ENCODE measurements at regions not wholly inside any gene's neighbourhood (a gene's known extent, or its start where the extent isn't known, plus 50 kb on each side); places are given as distances from the start of the nearest gene placed in this dataset.

DNA sequence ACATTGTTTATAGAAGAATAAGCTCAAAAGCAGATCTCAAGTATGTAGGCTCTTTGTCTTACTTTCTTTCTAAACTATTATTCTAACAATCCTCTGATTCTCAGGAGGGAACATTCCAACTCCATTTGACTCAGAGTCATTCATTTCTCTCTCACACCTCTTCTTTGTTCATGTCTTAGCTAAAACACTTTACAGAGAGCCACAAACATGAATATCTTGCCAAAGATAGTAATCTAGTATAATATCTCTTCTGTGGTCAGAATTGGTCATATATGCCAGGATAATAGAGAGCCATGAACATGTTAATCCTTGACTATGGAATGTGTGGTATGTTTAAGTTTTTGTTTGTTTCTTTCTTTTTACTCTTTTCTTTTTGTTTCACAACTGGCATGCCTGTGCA is 456.0 kb upstream of the PTCHD4 start:
- TF ChIP-seq EGR1 (IDR thresholded peaks at IDR 0.05; ENCODE audit: low read depth in 2 of 2), result no peak
- no peak for TF ChIP-seq HNF4G (IDR thresholded peaks at IDR 0.05)
- no peak for TF ChIP-seq HNF4A (conservative IDR thresholded peaks at IDR 0.05)
- TF ChIP-seq, protein P1, sequence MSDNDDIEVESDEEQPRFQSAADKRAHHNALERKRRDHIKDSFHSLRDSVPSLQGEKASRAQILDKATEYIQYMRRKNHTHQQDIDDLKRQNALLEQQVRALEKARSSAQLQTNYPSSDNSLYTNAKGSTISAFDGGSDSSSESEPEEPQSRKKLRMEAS (IDR thresholded peaks at IDR 0.05), result no peak
- TF ChIP-seq, protein P2, sequence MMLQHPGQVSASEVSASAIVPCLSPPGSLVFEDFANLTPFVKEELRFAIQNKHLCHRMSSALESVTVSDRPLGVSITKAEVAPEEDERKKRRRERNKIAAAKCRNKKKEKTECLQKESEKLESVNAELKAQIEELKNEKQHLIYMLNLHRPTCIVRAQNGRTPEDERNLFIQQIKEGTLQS (IDR thresholded peaks at IDR 0.05), result no peak
- no peak for TF ChIP-seq JUND (IDR thresholded peaks at IDR 0.05)
- TF ChIP-seq, protein P3, sequence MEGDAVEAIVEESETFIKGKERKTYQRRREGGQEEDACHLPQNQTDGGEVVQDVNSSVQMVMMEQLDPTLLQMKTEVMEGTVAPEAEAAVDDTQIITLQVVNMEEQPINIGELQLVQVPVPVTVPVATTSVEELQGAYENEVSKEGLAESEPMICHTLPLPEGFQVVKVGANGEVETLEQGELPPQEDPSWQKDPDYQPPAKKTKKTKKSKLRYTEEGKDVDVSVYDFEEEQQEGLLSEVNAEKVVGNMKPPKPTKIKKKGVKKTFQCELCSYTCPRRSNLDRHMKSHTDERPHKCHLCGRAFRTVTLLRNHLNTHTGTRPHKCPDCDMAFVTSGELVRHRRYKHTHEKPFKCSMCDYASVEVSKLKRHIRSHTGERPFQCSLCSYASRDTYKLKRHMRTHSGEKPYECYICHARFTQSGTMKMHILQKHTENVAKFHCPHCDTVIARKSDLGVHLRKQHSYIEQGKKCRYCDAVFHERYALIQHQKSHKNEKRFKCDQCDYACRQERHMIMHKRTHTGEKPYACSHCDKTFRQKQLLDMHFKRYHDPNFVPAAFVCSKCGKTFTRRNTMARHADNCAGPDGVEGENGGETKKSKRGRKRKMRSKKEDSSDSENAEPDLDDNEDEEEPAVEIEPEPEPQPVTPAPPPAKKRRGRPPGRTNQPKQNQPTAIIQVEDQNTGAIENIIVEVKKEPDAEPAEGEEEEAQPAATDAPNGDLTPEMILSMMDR (IDR thresholded peaks at IDR 0.05; ENCODE audit: low read depth, low read length, missing input control), result no peak
- no peak for TF ChIP-seq FOXA2 (IDR thresholded peaks at IDR 0.05)
- no peak for TF ChIP-seq RXRA (IDR thresholded peaks at IDR 0.05)
- no peak for TF ChIP-seq FOXA1 (IDR thresholded peaks at IDR 0.05)
- TF ChIP-seq TAF1 (conservative IDR thresholded peaks at IDR 0.05), result no peak
- TF ChIP-seq, protein P4, sequence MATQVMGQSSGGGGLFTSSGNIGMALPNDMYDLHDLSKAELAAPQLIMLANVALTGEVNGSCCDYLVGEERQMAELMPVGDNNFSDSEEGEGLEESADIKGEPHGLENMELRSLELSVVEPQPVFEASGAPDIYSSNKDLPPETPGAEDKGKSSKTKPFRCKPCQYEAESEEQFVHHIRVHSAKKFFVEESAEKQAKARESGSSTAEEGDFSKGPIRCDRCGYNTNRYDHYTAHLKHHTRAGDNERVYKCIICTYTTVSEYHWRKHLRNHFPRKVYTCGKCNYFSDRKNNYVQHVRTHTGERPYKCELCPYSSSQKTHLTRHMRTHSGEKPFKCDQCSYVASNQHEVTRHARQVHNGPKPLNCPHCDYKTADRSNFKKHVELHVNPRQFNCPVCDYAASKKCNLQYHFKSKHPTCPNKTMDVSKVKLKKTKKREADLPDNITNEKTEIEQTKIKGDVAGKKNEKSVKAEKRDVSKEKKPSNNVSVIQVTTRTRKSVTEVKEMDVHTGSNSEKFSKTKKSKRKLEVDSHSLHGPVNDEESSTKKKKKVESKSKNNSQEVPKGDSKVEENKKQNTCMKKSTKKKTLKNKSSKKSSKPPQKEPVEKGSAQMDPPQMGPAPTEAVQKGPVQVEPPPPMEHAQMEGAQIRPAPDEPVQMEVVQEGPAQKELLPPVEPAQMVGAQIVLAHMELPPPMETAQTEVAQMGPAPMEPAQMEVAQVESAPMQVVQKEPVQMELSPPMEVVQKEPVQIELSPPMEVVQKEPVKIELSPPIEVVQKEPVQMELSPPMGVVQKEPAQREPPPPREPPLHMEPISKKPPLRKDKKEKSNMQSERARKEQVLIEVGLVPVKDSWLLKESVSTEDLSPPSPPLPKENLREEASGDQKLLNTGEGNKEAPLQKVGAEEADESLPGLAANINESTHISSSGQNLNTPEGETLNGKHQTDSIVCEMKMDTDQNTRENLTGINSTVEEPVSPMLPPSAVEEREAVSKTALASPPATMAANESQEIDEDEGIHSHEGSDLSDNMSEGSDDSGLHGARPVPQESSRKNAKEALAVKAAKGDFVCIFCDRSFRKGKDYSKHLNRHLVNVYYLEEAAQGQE (IDR thresholded peaks at IDR 0.05), result no peak
- TF ChIP-seq YY1 (IDR thresholded peaks at IDR 0.05), result no peak
- no peak for TF ChIP-seq NR2F2 (IDR thresholded peaks at IDR 0.05)
- TF ChIP-seq RAD21 (IDR thresholded peaks at IDR 0.05), result no peak
- TF ChIP-seq SP1 (IDR thresholded peaks at IDR 0.05), result no peak
- TF ChIP-seq GABPA (IDR thresholded peaks at IDR 0.05 in 1 of 2, conservative IDR thresholded peaks at IDR 0.05 in 1 of 2), result no peak
- TF ChIP-seq, protein P5, sequence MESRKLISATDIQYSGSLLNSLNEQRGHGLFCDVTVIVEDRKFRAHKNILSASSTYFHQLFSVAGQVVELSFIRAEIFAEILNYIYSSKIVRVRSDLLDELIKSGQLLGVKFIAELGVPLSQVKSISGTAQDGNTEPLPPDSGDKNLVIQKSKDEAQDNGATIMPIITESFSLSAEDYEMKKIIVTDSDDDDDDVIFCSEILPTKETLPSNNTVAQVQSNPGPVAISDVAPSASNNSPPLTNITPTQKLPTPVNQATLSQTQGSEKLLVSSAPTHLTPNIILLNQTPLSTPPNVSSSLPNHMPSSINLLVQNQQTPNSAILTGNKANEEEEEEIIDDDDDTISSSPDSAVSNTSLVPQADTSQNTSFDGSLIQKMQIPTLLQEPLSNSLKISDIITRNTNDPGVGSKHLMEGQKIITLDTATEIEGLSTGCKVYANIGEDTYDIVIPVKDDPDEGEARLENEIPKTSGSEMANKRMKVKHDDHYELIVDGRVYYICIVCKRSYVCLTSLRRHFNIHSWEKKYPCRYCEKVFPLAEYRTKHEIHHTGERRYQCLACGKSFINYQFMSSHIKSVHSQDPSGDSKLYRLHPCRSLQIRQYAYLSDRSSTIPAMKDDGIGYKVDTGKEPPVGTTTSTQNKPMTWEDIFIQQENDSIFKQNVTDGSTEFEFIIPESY (IDR thresholded peaks at IDR 0.05), result no peak
- H3K27ac ChIP-seq (ENCODE audit: low read depth in 1 of 2, low read length in 2 of 2), result no peak overlapping the region
- no peaks in the 10 kb centered on the region for H3K36me3 ChIP-seq (ENCODE audit: control insufficient read depth in 4 of 4, insufficient read depth in 3 of 4, low read depth in 1 of 4, low read length in 3 of 4)
- H3K27me3 ChIP-seq (ENCODE audit: control insufficient read depth in 4 of 4, insufficient read depth in 4 of 4, low read length in 3 of 4), result no peaks in the 10 kb centered on the region
- DNase-seq (ENCODE audit: low spot score), result no peak
- no peak overlapping the region for H3K9ac ChIP-seq (ENCODE audit: low read depth in 1 of 2, low read length in 2 of 2)
- H3K4me1 ChIP-seq (ENCODE audit: control insufficient read depth in 4 of 4, insufficient read depth in 4 of 4, low read length in 3 of 4), result no peaks in the 10 kb centered on the region
- no peak overlapping the region for H3K4me3 ChIP-seq (ENCODE audit: low read depth in 1 of 3, low read length in 3 of 3)
- H3K9me3 ChIP-seq (ENCODE audit: control insufficient read depth in 4 of 4, low read length in 3 of 4), result no peaks in the 10 kb centered on the region

Measured in liver (tissue), 7 donors.